ENCODE measurements at regions not wholly inside any gene's neighbourhood (a gene's known extent, or its start where the extent isn't known, plus 50 kb on each side); places are given as distances from the start of the nearest gene placed in this dataset.
"Not testable (repeated sequence)": the region's sequence is repeated elsewhere in the genome, so short reads cannot be mapped to it uniquely, and the experiment has no call there.

GRCh38 chr21:5080015-5080414, 5441.4 kb upstream of the TPTE start:
- TF ChIP-seq POLR2AphosphoS5, POLR2A (IDR thresholded peaks at IDR 0.05): not testable (repeated sequence)
- TF ChIP-seq, protein P1, sequence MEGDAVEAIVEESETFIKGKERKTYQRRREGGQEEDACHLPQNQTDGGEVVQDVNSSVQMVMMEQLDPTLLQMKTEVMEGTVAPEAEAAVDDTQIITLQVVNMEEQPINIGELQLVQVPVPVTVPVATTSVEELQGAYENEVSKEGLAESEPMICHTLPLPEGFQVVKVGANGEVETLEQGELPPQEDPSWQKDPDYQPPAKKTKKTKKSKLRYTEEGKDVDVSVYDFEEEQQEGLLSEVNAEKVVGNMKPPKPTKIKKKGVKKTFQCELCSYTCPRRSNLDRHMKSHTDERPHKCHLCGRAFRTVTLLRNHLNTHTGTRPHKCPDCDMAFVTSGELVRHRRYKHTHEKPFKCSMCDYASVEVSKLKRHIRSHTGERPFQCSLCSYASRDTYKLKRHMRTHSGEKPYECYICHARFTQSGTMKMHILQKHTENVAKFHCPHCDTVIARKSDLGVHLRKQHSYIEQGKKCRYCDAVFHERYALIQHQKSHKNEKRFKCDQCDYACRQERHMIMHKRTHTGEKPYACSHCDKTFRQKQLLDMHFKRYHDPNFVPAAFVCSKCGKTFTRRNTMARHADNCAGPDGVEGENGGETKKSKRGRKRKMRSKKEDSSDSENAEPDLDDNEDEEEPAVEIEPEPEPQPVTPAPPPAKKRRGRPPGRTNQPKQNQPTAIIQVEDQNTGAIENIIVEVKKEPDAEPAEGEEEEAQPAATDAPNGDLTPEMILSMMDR (IDR thresholded peaks at IDR 0.05) = not testable (repeated sequence)

Measured in gastroesophageal sphincter (tissue), 3 donors.